GM18499 (cell line): ENCODE measurements at regions not wholly inside any gene's neighbourhood (a gene's known extent, or its start where the extent isn't known, plus 50 kb on each side); places are given as distances from the start of the nearest gene placed in this dataset.

ENCODE experiments used
- ATAC-seq: cut with Tn5 transposase; IDR thresholded peaks from one replicate; pipeline ENCODE4 v1.9.1; 2021; ENCODE audit warnings: moderate number of reproducible peaks; ENCODE audit not compliant: insufficient read depth, unreplicated experiment

DNA sequence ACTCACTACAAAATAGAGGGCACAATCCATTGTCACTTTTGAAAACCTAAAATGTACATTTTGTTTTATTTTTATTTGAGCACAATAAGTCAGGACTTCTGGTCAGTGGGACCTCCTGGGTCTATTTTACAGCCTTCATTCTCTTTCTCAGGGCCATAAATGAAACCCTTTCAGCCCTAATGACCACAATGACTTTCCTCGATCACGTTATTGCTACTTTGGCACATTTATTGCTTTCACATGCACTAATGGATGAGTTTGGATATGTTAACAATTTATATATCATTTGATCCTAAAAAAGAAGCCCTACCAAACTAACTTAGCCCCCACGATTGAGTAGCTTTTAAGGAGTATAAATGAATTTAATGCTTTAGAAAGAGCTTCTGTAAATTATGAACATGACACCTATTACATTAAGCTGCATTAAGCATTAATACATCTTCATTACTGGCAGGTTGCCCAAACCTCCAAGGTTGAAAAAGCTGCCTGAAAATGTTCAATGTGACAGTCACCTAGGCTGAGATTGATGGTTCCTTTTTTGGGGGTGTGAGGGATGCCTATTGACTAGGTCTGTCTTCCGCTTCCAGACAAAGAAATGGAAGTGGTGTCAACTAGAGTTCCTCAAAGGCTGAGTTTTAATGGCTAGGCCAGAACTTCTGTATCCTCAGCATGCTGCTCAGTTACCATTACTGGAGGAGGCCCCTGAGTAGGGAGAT lies 296.4 kb downstream of the GPAT3 start:
- no peak for ATAC-seq

DNA sequence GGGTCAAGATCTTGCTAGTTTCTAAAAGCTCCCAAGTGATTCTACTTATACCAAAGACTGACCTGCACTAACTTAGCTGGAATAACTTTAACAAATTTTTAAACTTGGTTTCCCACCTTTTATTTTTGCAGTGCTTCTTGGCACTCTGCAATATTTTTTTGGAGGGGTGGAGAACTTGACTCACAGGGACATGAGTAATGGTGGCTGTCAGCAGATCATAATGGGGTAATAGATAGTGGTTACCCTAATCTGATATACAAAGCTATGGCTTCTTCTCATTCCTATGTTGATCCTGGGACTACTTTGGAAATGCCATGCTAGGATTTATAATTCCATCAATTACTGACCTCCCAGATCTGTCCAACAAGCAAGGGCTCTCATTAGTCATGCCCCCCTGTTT lies 295.7 kb downstream of the GPAT3 start:
- no peak for ATAC-seq

GRCh38 chr4:83830138-83830888 lies 294.4 kb downstream of the GPAT3 start:
- no peak for ATAC-seq

- ATAC-seq, result no peak
Observed at GRCh38 chr4:83828601-83829000, 292.7 kb downstream of the GPAT3 start.

DNA sequence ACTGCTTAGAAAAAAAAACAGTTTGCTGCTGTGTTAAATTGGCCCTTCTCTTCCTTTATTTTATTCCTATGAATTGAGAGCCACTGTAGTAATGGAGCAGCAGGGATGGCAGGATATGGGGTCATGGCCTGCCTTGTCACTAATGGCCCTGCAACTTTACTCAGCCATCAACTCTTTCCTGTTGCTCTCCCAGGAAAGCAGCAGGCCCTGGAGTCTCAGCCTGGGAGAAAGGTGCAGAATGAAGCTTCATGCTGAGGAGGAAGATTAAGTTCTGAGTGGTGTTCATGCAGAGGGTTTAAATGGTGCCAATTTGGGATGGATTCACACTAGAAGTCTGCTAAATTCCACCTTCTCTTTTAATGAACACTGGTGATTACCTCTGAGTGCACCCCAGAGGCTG lies 285.6 kb downstream of the GPAT3 start:
- ATAC-seq, result no peak

DNA sequence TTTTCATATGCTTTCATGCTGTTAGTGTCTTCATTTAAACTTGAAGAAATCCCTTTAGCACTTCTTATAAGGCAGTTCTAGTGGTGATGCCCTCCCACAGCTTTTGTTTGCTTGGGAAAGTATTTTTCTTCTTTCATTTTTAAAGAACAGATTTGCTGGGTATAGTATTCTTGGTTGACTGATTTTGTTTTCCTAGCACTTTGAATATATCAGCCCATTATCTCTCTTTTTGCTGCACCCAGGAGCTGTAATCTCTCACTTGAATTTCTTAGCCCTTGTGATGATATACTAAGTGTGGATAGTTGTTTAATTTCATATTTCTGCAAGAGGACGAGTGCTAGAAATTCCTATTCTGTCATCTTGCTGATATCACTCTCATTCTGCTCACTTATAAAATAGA lies 283.7 kb downstream of the GPAT3 start:
- ATAC-seq, result no peak

DNA sequence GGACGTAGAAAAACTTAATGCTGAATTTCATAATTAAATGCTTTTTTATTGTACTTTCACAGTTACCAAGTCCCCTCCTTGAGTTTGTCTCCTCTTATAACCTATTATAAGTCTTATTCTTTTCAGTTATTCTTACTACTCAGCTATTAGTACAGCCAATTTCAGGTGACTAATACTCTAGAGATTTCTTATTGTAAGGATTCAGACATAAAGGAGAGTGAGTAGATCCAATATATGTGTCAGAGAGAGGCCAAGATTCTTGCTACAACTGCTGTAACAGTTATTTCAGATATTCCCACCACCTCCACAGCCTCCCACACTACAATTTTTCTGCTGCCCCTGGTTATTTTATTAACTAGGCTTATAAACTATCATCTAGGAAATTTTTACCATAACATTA lies 274.5 kb downstream of the GPAT3 start:
- no peak for ATAC-seq

DNA sequence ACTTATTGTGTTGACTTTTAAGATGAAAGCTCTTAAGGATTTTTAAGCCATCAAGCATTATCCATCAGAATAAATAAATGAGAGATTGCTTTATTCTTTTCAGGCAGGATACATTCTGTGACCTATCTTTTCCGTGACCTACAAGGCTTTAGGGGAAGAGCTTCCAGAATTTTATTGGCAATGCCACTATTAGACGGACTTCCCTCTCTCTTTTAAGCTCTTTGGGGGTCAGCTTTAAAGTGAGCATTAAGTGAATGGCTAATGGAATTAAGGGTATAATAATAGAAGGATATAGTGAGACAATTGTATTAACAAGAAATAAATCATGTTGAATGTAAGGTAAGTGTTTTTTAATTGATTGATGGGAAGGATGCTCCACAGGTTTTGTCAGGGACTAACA lies 273.7 kb downstream of the GPAT3 start:
- ATAC-seq, result no peak

GRCh38 chr4:83793481-83793880 lies 257.6 kb downstream of the GPAT3 start:
- ATAC-seq, result no peak

GRCh38 chr4:83785891-83786290 lies 250.0 kb downstream of the GPAT3 start:
- no peak for ATAC-seq

DNA sequence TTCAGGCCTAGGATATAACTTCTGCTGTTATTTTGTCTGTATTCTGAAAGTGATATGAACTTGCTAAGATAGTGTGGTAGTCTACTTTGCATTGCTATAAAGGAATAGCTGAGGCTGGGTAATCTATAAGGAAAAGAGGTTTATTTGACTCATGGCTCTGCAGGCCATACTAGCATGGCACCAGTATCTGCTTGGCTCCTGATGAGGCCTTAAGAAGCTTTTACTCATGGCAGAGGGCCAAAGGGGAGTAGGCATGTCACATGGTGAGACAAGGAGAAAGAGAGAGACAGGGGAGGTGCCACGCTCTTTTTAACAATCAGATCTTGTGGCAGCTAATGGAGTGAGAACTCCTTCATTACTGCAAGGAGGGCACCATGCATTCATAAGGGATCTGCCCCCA lies 247.3 kb downstream of the GPAT3 start:
- ATAC-seq, result no peak

DNA sequence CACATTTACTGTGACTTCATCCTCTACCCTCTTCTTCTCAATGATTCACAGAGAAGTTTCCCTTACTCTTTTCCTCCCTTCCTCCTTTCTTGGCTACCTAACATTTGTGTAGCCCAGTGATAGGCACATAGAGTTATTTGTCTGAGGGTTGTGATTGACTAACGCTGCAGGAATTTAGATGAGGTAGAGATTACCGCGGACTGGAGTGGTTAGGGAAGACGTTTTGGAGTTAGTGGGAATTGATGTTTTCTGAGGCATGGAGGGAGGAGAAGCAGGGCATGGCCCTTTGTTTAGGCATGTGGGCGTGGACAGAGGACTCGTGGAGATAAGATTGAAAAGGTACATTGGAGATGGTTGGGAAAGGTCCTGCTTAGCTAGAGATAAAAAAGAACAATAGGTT lies 246.7 kb downstream of the GPAT3 start:
- no peak for ATAC-seq

GRCh38 chr4:83781434-83781833 lies 245.5 kb downstream of the GPAT3 start:
- no peak for ATAC-seq

GRCh38 chr4:83780053-83780733 lies 244.3 kb downstream of the GPAT3 start:
- no peak for ATAC-seq

GRCh38 chr4:83779103-83780052 lies 243.5 kb downstream of the GPAT3 start:
- ATAC-seq, result no peak

DNA sequence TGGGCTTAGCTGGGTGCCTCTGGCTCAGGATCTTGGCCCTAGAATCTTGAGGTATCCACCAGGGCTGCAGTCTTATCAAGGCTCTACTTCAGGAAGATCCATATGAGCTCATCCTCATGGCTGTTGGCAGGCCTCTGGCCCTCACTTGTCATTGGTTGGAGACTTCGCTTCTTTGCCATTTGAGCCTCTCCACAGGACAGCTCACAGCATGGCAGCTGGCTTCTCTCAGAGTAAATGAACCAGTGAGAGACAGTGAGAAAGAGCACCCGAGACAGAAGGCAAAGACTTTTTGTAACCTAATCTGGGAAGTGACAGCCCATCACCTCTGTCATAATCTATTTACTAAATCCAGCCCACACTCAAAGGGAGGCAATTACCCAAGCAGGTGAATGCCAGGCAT lies 236.8 kb downstream of the GPAT3 start:
- ATAC-seq, result no peak

- ATAC-seq, result no peak
Observed at GRCh38 chr4:83771113-83771705, 235.3 kb downstream of the GPAT3 start.

GRCh38 chr4:83768146-83768545 lies 232.2 kb downstream of the GPAT3 start:
- ATAC-seq, result no peak

DNA sequence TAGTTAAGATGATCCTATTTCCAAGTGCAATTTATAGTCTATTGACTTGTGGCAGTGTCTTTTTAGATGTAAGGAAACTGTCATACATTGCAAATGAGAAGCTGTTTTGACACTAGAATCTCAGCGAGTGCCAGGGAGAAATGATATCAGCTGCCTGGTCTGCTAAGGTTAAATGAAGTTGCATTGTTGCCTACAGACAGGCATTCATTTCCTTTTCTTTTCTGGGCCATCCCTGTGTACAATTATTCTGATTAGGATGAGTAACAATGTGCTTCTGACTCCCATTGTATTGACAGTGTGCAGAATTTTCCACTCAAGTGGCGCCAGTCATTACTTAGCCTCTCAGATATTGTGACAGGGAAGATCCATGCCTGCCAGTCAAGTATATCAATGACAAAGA lies 231.2 kb downstream of the GPAT3 start:
- no peak for ATAC-seq

GRCh38 chr4:83759611-83760010 lies 223.7 kb downstream of the GPAT3 start:
- no peak for ATAC-seq
